Panc1 (cell line): ENCODE measurements at regions not wholly inside any gene's neighbourhood (a gene's known extent, or its start where the extent isn't known, plus 50 kb on each side); places are given as distances from the start of the nearest gene placed in this dataset.

ENCODE experiments used
- CTCF ChIP-seq: fragments of 450-650 bp; IDR thresholded peaks from 2 replicates; pipeline ENCODE4 v1.5.1; 2017; ENCODE audit warnings: mild to moderate bottlenecking
- POLR2AphosphoS5 ChIP-seq: IDR thresholded peaks from 2 replicates; pipeline ENCODE4 v1.6.1; 2012; ENCODE audit warnings: mild to moderate bottlenecking, low read depth, low read length, moderate library complexity
- SIN3A ChIP-seq: IDR thresholded peaks from 2 replicates; pipeline ENCODE4 v1.6.1; 2012; ENCODE audit warnings: low read depth, mild to moderate bottlenecking, low read length, moderate library complexity, borderline replicate concordance; ENCODE audit not compliant: insufficient read depth
- TF ChIP-seq, protein P1 (sequence below), 2 experiments: IDR thresholded peaks; 2 replicates each; pipeline ENCODE4 v1.6.1; 2011 to 2012; ENCODE audit warnings: low read depth in 2 of 2, control low read depth in 1 of 2, low read length in 1 of 2, mild to moderate bottlenecking in 1 of 2, moderate library complexity in 1 of 2; ENCODE audit not compliant: insufficient read depth in 1 of 2

GRCh38 chr2:576292-576691 is 100.9 kb downstream of the TMEM18 start:
- TF ChIP-seq SIN3A = no peak
- no peak for TF ChIP-seq CTCF
- no peak for TF ChIP-seq POLR2AphosphoS5
- TF ChIP-seq, protein P1, sequence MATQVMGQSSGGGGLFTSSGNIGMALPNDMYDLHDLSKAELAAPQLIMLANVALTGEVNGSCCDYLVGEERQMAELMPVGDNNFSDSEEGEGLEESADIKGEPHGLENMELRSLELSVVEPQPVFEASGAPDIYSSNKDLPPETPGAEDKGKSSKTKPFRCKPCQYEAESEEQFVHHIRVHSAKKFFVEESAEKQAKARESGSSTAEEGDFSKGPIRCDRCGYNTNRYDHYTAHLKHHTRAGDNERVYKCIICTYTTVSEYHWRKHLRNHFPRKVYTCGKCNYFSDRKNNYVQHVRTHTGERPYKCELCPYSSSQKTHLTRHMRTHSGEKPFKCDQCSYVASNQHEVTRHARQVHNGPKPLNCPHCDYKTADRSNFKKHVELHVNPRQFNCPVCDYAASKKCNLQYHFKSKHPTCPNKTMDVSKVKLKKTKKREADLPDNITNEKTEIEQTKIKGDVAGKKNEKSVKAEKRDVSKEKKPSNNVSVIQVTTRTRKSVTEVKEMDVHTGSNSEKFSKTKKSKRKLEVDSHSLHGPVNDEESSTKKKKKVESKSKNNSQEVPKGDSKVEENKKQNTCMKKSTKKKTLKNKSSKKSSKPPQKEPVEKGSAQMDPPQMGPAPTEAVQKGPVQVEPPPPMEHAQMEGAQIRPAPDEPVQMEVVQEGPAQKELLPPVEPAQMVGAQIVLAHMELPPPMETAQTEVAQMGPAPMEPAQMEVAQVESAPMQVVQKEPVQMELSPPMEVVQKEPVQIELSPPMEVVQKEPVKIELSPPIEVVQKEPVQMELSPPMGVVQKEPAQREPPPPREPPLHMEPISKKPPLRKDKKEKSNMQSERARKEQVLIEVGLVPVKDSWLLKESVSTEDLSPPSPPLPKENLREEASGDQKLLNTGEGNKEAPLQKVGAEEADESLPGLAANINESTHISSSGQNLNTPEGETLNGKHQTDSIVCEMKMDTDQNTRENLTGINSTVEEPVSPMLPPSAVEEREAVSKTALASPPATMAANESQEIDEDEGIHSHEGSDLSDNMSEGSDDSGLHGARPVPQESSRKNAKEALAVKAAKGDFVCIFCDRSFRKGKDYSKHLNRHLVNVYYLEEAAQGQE (IDR thresholded peaks at IDR 0.05; ENCODE audit: insufficient read depth in 1 of 2, low read depth in 2 of 2, low read length in 1 of 2) = no peak
